Right lobe of liver (tissue), 4 donors: ENCODE measurements at regions not wholly inside any gene's neighbourhood (a gene's known extent, or its start where the extent isn't known, plus 50 kb on each side); places are given as distances from the start of the nearest gene placed in this dataset.

Source experiments
- CTCF ChIP-seq, 4 donors: fragments of 200-600 bp in 3 of 4; fragments of 450-650 bp in 1 of 4; IDR thresholded peaks; one replicate each; pipeline versions ENCODE4 v1.5.1 to v1.8.0; 2016 to 2022; ENCODE audit warnings: antibody characterized with exemption in 4 of 4, mild to moderate bottlenecking in 2 of 4
- POLR2A ChIP-seq: fragments of 450-650 bp; IDR thresholded peaks from one replicate; pipeline ENCODE4 v1.6.1; 2017; ENCODE audit warnings: antibody characterized with exemption, mild to moderate bottlenecking
- donor health status: DM: no; HTN: no; CAD: no.
- donor health status: DM: no; HTN: no; CAD: no.
- donor health status: DM: no; HTN: yes; CAD: no.

- TF ChIP-seq CTCF (IDR thresholded peaks at IDR 0.05) (no peak), POLR2A (no peak)
Measured at GRCh38 chr5:143581649-143582048, 178.2 kb upstream of the NR3C1 start.
